Islet precursor cell (in vitro differentiated cells): ENCODE measurements at regions not wholly inside any gene's neighbourhood (a gene's known extent, or its start where the extent isn't known, plus 50 kb on each side); places are given as distances from the start of the nearest gene placed in this dataset.
A peak's percentile ranks its signal among the peaks of the same experiment; 100 is the strongest.
"Not testable (repeated sequence)": the region's sequence is repeated elsewhere in the genome, so short reads cannot be mapped to it uniquely, and the experiment has no call there.

Source experiments
- DNase-seq: peaks from one replicate; pipeline ENCODE4 v3.0.0-alpha.2; 2018

DNA sequence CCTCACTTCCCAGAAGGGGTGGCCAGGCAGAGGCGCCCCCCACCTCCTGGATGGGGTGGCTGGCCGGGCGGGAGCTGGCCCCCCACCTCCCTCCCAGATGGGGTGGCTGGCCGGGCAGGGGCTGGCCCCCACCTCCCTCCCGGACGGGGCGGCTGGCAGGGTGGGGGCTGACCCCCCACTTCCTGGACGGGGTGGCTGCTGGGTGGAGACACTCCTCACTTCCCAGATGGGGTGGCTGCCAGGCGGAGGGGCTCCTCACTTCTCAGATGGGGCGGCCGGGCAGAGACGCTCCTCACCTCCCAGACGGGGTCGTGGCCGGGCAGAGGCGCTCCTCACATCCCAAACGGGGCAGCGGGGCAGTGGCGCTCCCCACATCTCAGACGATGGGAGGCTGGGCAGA lies 126.1 kb upstream of the PKP2 start:
- not testable (repeated sequence) for DNase-seq

DNA sequence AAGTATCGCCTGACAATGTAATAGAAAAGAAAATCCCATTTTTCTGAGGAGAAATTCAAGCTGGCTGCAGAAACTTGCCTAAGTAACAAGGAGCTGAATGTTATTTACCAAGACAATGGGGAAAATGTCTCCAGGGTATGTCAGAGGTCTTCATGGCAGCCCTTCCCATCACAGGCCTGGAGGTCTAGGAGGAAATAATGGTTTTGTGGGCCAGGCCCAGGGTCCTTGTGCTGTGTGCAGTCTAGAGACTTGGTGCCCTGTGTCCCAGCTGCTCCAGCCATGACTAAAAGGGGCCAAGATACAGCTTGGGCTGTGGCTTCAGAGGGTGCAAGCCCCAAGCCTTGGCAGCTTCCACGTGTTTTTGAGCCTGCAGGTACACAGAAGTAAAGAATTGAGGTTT lies 120.5 kb upstream of the PKP2 start:
- not testable (repeated sequence) for DNase-seq

DNA sequence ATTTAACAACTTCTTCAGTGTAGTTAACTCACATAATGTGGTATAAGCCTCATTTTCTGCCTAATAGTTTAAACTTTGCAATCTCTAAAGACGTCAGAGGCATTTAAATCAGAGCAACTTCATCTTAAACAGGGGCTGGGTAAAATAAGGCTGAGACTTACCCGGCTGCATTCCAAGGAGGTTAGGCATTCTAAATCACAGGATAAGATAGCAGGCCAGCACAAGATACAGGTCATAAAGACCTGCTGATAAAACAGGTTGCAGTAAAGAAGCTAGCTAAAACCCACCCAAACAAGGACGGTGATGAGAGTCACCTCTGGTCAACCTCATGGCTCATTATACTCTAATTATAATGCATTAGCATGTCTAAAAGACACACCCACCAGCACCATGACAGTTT lies 115.6 kb upstream of the PKP2 start:
- DNase-seq = peak; percentile 91

DNA sequence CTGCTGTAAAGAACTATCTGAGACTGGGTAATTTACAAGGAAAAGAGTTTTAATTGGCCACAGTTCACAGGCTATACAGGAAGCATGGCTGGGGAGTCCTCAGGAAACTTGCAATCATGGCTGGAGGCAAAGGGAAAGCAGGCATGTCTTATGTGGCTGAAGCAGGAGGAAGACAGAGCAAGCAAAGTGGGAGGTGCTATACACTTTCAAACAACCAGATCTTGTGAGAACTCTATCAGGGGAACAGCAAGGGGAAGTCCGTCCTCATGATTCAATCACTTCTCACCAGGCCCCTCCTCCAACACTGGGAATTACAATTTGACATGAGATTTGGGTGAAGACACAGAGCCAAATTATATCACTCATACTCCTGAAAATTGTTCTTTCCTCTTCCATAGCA lies 109.5 kb upstream of the PKP2 start:
- DNase-seq = no peak

DNA sequence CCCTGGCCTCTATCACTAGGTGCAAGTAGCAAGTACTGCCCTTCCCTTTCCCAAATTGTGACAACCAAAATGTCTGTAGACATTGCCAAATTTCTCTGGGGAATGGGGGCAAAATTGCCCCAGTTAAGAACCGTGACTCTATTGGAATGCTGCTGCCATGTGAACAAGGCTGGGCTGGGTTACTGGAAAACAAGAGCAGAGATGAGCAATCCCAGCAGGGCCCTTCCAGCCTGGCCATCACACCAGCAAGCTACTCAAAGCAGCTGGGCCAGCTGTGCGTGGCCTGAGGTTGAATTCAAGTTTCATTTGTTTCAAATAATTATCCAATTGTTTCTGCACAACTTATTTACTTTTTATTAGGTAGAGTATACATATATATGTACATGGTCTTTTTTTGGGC lies 103.4 kb upstream of the PKP2 start:
- DNase-seq = peak; percentile 75

DNA sequence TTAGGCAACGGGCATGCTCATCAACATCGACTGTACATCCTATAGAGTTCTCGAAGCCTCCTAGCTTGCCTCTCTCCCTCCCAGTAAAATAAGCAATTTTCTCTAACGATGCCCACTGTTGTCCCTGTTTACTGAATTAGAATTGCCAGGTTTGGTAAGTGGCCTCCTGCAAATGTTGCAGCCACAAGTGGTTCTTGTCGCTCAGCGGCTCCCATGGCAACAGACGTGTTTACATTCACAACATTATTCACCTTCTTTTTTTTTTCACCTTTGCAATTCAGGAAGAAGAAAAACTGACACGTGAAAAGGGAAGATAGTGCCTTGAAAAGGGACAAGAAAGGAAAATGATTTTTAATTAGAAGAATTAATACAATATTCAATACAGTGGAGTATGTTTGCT lies 100.9 kb upstream of the PKP2 start:
- DNase-seq = peak; percentile 82

DNA sequence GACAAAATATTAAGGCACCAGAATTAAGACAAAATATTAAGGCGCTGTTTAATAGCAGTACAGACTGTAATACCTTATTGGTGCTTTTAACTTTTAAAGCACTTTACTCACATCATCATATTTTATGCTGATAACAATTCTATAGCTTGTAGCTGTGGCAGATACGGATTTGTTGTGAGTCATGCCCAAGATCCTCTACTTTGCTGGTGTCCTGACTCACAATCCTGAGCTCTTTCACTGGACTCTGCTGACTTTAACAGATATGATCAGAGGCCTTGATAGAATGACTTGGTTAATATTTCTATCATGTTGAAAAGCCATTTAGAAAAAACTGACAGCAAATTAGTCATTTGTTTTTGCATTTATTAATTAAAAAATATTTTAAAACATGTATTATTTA lies 99.0 kb upstream of the PKP2 start:
- no peak for DNase-seq

DNA sequence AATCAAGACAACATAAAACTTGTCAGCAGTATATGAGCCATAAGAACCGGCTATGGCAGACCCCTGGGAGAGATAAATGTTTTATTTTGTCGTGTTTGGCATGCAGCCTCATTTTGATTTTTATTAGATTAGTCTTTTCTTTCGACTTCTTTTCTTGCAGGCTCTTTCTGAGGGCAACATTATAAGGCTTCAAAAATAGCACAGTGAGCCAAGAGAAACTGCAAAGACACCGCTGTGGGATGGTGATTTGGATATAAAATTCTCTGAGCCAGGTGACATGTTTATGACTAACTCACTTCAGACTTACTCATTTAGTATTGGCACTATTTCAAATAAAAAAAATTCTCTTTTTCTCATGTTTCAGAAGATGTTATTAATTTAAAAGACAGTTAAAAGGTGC lies 96.8 kb upstream of the PKP2 start:
- no peak for DNase-seq

DNA sequence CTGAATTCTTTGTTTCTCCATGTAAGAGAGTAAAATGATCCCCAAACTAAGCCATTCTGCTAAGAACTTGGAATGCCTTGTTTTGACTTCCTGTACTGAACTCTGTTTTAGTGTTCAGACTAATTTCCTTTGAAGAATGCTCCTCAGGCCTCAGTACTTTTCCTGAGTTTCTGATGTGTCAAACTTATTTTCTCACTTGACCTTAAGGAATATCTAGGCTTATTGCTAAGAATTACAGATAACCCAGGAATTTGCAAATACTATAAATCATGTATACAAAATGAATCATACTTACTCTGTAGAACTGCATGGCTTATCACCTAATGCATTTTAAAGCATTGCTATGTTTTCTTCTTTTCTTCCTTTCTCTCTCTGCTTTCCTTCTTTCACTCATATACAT lies 93.1 kb upstream of the PKP2 start:
- DNase-seq = no peak

DNA sequence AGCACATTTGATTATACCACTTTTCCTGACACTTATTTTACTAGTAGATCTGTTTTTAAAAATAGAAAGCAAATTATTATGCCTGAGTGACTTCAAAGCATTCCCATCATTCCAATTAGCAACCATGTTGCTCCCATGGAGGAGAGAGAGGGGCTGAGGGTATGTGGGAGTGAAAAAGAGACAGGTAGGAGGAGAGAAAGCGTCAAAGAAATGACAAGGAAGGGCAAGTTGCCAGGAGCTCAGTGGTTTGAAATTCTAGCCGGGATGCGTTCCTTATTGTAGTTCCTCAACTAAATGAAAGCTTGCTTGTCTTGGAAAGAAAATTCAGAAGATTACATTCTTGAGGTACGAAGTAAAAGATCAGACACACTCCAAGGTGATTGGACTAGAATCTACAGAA lies 92.4 kb upstream of the PKP2 start:
- DNase-seq = peak; percentile 72

DNA sequence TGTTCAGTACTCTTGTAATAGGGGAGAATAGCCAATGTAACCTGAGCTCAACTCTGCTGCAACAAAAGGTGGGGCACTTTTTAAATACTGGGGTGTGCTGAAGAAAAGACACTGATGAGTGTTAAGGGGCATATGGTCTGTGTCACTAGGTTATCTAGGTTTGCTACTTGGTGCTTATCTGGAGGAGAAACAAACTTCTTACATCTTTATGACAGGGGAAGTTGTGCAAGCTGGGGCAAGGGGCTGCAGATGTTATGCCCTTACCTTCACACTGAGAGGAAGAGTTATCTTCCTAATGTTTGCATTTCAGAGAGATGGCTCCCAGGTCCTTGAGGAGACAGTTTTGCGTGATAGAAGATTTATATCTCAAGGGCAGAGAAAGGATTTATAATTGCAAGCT lies 90.9 kb upstream of the PKP2 start:
- DNase-seq = no peak

DNA sequence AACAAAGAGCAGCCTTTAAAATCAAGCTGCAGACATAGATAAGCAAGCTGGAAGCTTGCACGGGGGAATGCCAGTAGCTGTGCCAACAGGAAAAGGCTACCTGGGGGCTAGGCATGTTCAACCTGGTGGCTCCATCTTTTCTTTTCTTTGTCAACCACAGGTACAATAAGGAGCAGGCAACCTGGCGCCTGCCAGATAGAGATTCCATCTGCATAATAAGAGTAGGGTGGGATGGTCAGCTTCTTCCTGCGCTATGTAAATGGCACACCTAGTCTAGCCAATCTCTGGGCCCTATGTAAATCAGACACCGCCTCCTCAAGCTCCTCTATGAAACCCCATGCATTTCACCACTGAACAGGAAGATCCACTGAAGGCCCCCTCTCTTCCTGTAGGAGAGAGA lies 87.4 kb upstream of the PKP2 start:
- peak; percentile 89 for DNase-seq

DNA sequence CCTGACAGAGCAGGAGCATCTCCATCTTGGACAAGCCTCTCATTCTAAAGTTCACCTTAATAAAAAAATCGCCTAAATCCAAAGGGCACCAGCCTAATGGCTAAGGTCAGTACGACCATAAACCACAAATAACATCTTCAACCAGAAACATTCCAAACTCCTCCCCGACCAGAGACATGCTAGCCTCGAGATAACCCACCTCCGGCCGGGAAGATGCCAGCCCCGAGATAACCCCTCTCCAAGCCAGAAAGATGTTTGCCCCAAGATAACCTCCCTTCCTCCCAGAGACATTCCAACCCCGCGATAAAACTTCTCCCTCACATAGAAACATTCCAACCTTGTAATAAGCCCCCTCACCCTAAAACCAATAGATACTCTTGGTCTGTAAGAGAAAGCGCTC lies 86.8 kb upstream of the PKP2 start:
- DNase-seq = peak; percentile 95

DNA sequence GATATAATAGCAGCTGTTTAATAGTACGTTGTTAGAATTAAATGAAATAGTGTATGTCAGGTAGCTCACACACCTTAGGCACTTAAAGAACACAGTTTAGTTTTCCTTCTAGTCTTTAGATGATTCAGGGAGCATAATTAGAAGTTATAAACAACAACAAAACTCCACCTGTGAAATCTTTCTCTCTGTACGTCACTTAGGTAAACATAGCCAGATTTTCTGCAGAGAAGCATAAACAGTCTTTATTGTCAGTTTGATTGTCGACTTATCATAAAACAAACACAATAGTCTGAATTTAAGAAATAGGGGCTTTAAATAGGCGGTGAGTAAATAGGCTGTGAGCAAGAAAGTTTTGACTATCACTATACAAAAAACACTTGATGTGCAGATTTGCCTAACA lies 84.6 kb upstream of the PKP2 start:
- DNase-seq = no peak

DNA sequence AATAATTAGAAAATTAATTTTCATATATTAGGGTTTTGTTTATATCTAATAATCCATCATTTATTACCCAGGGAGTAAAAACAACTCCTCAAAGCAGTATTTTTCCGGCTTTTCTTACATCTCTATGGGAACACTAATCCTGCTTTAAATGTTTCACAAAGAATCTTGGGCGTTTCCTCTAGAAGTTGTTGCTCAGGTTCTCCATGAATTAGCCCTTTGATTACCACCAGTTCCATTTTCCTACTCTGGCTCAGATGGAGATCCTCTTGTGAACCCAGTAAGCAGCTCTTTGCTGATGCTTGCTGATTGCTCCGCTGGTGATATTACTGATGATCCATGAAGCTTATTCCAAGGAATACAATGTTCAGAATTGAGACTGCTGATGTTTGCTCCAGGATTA lies 78.5 kb upstream of the PKP2 start:
- no peak for DNase-seq

DNA sequence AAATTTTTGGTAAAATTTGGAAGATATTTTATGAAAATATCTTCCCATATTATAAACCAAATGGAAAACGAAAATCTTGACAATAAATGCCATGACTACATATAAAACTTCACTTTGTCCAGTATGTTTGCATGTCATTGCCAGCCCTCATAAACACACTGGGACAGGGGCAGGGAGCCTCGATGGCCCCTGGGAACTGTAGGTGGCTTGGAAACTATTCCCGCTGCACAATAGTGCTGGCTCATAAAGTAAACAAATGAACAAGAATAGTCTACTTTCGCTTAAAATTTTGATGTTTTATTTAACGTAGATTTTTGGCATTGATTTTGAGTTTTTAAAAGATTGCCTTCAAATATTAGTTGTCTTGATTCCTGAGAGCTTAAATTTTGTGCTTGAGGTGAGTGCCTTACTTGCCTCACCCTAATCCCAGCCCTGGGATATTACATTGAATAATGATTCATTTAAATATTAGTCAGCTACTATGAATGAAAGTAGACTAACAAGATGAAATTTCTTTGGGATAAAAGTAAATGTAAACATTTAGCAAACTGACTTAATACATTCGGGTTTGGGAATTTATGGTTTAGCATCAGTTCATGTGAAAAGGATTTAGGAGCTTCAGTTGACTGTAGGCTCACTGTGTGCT lies 74.0 kb upstream of the PKP2 start:
- DNase-seq = no peak

DNA sequence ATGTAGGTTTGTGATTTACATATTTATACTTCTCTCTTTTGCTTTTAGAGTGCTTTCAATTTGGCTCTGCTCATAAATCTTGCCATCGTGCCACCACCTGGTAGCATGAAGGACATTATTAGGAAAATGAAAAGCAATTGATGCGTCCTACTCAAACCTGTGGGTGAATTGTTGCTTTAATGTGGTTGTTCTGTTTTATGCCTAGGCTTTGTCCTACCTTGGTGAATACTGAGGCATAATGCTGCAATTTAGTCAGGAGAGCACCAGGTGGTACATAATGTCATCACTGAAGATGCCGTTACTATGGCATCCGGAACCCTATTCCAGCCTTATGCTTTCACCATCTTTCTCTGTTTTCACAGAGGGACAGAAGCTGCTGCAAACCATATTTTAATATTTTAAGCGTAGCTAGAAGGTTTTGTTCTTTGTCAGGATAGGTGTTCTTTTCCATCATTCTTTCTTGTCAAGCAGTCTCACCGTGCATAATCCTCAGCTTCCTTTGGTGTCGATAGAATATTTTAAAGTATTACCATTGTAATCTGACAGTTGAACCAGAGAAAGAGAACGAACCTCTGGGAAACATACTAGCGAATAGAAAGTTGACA lies 68.5 kb upstream of the PKP2 start:
- no peak for DNase-seq

DNA sequence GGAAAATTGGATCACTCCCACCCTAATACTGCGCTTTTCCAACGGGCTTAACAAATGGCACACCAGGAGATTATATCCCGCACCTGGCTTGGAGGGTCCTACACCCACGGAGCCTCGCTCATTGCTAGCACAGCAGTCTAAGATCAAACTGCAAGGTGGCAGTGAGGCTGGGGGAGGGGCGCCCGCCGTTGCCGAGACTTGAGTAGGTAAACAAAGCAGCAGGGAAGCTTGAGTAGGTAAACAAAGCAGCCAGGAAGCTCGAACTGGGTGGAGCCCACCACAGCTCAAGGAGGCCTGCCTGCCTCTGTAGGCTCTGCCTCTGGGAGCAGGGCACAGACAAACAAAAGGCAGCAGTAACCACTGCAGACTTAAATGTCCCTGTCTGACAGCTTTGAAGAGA lies 59.8 kb upstream of the PKP2 start:
- not testable (repeated sequence) for DNase-seq

DNA sequence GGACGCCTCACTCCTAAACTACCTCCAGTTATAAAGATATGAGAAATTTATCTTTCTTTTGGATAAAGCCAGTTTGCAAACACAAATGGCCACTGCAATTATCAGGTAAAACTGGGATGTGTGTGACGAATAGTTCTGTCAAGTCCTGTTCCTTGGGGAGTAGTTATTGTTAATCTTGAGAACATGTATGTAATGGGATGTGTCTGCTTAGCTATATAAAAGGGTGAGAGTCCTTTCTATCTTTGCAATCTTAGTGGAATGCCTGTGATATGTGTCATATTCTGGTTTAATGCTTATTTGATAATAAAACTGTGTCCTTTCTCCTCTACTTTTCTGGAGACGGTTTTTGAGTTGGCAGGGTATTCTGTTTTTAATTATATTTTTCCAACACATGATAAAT lies 56.1 kb upstream of the PKP2 start:
- DNase-seq = no peak

DNA sequence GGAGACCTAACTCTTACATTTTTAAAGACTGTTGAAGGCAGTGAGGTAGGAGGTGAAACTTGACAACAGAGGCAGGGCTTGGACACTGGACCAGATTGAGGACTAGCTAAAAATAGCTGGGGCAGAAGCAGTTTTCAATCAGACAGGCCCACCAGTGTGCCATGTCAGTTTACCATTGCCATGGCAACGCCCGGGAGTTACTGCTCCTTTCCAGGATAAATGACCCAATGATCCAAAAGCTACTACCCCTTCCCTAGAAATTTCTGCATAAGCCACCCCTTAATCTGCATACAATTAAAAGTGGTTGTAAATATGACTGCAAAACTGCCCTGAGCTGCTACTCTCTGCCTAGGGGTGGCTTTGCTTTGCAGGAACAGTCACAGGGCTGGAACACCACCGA lies 53.2 kb upstream of the PKP2 start:
- no peak for DNase-seq

DNA sequence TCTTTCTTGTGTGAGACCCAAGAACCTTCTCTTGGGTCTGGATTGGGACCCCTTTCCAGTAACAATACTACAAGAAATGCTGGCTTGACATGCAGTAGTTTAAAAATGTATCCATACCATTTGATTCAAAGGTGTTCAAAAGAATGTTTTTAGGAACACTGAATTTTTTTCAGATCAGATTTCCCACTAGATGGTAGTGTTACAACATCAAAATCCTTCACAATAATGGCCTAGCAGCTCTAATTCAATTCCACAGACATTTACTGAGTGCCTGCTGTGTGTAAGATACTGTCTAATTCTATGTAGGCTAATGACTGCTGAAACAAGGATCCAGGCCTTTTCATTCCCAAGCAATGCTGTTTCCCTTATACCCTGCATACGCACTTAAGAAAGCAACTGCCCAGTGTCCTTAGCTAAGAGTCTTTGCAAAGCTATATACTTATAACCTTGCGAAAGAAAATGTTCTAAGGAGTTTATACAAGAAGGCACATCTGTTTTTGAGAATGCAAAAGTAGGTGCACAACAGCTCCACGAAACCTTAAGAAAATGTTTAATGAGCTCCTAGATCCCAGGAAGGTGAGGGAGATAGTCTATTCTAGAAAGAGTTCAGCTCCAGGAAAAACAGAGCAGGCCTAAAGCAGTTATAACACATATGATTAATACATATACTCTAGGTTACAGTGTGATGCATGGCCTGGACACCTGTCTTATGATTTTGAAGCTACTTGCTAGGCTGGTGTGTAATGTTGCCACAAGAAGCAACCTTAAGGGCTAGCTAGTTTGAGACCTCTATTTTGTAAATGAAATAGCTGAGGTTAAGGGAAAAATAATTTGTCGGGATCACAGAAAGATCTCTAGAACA lies 50.9 kb upstream of the PKP2 start:
- no peak for DNase-seq

DNA sequence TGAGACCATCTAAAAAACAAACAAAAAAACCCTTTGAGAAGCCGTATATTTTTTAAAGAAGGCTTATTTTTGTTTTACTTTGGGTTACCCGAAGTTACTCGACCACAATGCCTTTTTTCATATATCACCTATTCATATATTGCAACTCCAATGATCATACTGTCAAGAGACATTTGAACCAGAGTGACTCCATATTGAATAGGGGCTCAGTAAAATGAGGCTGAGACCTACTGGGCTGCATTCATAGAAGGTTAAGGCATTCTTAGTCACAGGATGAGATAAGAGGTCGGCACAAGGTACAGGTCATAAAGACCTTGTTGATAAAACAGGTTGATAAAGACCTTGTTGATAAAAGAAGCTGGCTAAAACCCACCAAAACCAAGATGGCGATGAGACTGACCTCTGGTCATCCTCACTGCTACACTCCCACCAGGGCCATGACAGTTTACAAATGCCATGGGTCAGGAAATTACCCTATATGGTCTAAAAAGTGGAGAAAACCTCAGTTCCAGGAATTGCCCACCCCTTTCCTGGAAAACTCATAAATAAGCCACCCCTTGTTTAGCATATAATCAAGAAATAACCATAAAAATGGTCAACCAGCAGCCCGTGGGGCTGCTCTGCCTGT lies 50.0 kb upstream of the PKP2 start:
- no peak for DNase-seq
